ENCODE measurements at regions not wholly inside any gene's neighbourhood (a gene's known extent, or its start where the extent isn't known, plus 50 kb on each side); places are given as distances from the start of the nearest gene placed in this dataset.

- DNase-seq (ENCODE audit: low spot score): no peak
These were observed 50.0 kb upstream of the CLDN5 start for GRCh38 chr22:19574247-19574646.

- DNase-seq (ENCODE audit: low spot score): peak; percentile 51
These were observed 52.5 kb upstream of the CLDN5 start for GRCh38 chr22:19576460-19577421.

DNA sequence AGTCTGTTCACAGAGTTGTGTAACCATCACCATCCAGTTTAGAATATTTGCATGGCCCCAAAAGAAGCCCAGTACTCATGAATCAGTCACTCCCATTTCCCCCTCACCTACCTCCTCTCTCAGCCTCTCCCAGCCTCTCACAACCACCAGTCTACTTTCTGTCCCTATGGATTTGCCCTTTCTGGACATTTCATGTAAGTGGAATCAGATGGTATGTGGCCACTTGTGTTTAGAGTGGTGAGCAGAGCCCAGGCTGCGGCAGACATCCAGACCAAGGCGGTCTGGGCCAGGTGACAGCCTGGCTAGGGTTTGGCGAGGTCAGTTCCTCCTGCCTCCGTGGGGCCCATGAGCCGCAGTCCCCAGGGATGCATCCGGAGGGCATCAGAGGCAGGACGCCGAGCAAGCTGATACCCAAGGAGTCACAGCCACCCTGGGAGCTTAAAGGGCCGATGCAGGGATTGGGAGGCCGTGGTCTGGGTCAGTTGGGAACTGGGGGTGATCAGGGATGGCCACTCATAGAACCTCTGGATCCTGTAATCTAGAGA is 53.3 kb upstream of the CLDN5 start:
- no peak for DNase-seq (ENCODE audit: low spot score)

DNA sequence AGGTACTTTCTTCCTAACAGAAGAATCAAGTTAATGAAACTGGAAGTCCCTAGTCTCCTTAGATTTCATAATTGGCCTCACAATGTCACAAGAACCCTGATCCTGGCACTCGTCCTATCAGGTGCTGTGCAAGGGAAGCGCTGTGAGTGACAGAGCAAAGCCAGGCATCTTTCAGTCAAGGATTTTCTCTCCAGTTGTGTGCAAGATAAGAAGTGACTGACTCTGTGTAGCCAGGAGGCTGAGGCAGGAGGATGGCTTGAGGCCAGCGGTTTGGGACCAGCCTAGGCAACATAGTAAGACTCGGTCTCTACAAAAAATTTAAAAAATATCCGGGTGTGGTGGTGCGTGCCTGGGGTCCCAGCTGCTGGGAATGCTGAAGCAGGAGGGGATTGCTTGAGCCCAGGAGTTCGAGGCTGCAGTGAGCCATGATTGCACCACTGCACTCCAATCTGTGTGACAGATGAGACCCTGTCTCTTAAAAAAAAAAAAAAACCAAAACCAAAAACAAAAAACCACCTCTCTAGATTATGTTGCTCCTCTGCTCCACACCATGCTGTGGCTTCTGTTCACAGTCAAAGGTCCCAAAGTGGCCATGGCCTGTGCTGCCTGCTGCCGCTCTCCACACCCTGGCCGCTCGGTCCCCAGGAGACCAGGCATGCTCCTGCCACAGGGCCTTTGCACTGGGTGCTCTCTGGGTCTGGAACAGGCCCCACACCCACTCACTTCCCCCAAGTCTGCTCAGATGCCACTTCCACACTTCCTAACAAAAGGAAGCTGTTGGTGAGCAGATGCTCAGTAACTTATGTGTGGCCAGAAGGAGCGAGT is 54.2 kb upstream of the CLDN5 start:
- DNase-seq (ENCODE audit: low spot score): no peak

GRCh38 chr22:19579115-19579811 is 55.1 kb upstream of the CLDN5 start:
- no peak for DNase-seq (ENCODE audit: low spot score)

DNA sequence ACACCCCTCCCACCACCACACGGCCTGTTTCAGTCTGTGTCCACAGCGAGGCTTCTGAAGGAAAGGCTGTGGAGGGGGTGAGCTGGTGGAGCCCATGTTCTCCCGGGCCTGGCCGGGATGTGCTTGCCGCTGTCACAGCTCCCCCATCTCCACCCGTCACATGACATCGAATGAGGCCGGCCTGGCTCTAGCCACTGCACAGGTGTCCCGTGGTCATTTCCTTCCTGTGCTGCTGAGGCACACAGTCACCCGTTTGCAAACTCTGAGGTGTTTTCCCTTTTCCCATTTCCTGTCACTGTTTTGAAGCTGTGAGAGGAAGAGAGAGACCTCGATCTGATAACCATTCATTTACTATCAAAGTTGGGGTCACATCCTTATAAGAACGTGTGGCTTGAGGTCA is 55.7 kb upstream of the CLDN5 start:
- no peak for DNase-seq (ENCODE audit: low spot score)

DNA sequence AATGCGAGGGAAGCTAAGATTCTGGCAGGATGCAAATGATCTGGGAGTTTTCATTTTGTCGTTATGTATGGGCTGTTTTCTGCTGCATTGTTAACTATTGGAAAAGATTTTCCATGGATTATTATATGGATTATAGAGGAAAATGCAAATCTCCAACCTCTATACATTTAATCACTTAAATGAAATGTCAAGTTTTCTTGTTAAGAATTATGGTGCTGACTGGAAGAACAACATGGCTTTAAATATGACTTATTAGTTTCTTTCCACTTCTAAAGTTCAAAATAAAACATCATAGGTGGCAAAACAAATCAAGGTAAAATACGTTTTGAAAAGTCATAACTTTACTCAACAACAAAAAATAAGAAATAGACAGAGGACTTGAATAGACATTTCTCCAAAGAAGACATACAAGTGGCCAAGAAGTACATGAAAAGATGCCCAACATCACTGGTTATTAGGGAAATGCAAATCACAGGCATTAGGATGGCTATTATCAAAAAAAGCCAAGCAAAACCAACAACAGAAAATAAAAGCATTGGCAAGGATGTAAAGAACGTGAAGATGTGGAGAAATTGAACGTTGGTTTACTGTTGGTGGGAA is 56.2 kb upstream of the CLDN5 start:
- DNase-seq (ENCODE audit: low spot score): no peak

- DNase-seq (ENCODE audit: low spot score): no peak
These were observed 58.0 kb upstream of the CLDN5 start for GRCh38 chr22:19582033-19582693.

- no peak for DNase-seq (ENCODE audit: low spot score)
These were observed 62.9 kb upstream of the CLDN5 start for GRCh38 chr22:19586922-19587684.

- no peak for DNase-seq (ENCODE audit: low spot score)
These were observed 66.5 kb upstream of the CLDN5 start for GRCh38 chr22:19590696-19591095.

- no peak for DNase-seq (ENCODE audit: low spot score)
These were observed 67.4 kb upstream of the CLDN5 start for GRCh38 chr22:19591568-19591967.

DNA sequence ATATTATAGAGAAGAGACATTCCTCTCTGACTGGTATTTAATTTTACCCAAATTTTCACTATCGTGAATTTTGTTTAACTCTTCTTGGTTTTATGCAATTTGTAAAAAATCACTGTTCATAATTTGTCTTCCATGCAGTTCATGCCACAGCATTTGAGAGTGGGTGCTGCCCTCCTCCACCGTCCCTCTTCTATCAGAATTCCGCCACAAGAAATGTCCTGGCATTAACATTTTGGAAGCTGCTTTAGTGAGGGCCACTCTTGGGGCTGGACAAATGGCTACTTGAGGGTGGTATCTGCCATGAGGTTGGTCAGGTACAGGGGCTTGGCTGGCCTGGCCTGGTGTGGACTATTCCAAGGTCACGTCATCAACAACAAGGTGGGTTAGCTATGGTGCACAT is 68.3 kb upstream of the CLDN5 start:
- DNase-seq (ENCODE audit: low spot score): no peak

DNA sequence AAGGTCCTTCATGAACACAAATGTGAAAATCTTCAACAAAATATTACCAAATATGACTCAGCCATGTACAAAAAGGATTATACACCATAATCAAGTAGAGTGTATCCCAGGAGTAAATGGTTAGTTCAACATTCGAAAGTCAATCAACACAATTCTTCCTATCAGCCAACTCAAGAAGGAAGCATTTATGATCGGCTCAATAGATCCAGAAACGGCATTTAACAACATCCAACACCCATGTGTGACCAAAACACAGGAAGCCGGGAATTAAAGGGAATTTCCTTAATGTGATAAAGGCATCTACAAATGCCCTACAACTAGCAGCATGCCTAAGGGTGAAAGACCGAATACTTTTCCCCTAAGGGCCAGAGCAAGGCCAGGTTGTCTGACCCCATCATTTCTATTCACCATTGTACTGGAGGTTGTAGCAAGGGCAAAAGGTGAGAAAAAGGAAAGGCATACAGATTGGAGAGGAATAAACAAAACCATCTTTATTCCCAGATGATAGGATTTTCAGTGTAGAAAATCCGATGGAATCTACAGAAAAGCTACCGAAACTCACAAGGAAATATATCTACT is 69.9 kb upstream of the CLDN5 start:
- no peak for DNase-seq (ENCODE audit: low spot score)

DNA sequence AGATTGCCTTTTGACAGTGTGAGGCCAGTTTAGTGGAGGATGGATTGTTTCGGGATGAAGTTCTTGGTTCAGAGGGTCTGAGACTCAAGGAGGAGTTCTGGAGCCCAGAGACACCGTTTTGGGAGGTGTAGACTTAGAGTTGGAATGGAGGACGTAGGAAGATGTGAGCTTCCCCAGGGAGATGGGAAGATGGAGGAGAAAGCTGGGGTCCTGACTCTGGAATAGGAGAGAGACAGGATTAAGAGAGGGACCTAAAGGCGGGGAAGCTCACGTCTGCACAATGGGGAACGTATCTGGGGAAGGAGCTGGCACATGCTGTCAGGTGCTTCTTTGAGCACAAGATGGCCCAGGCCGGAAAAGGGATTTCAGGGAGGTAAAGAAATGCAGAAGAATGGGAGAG is 71.3 kb upstream of the CLDN5 start:
- no peak for DNase-seq (ENCODE audit: low spot score)

DNA sequence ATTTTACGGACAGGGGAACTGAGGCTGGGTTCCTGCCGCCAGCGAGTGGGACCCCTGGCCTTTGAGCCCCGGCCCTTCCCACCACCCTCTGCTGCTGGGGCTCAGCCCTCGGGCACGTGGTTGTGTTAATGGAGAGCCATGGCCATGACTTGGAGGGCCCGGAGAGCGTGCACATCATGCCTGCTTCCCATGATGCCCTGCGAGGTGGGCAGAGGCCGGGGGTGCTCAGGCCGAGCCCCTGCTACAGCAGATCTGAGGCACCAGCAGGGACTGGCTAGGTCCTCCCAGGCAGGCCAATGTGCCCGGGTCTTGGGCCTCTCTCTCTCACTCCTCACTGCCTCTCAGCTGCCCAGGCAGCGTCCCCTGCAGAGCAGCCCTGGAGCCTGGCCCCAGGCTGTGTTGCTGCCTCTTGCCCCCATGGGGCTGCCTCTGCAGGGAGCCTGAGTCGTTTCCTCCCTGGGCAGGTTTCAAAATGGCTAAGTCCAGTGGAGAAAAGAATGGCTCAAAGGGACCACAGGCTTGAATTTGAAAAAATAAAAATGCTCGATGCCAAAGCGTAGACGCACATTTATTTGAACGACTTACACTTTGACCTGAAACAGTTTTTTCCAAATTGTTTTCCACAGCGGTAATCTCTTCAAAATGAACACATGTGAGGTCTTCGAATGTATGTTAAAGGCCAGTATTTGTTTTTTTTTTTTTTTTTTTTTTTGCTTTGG is 72.6 kb upstream of the CLDN5 start:
- DNase-seq (ENCODE audit: low spot score): no peak

GRCh38 chr22:19597399-19597735 is 73.2 kb upstream of the CLDN5 start:
- DNase-seq (ENCODE audit: low spot score): no peak

DNA sequence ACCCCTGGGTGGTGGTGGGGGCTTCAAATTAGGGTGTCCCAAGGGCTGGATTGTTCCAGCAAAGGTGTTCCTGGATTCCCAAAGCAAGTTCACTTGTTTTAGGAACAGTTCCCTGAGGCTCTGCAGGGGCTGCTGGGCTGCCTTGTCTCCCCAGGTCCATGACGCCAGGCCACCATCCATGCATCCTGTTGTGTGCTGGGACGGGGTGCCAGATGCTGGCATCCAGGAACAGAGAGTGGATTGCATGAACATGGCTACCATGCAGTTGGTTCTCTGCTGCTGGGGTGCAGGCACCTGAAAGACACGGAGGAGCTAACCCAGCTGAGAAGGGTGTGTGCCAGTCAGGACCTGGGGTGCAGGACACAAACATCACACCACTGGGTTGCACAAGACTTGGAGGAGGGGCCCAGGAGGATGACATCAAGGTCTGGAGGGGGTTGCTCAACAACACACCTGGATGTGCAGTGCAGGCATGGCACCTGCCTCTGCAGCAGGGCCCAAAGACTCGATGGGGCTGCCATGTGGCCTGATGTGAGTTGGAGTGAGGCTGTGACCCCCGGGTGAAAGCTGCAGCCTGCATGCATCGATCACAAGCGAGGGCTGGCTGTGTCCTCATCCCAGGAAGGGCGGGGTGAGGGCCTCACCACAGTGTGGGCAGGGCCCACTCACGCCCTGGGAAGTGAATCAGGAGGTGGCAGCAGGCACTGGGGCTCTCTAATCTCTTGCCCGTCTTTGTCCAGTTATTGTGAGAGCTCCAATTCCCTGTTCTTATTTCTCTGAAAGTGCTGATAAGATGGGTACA is 74.0 kb upstream of the CLDN5 start:
- DNase-seq (ENCODE audit: low spot score): no peak

DNA sequence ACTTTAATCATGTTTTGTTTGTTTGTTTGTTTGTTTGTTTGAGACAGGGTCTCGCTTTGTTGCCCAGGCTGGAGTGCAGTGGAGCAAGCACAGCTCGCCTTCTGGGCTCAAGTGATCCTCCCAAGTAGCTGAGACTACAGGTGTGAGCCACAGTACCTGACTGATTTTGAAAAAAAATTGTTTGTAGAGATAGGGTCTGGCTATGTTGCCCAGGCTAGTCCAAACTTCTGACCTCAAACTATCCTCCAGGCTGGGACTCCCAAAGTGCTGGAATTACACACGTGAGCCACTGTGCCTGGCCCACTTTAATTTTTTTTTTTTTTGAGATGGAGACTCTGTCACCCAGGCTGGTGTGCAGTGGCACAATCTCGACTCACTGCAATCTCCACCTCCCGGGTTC is 74.8 kb upstream of the CLDN5 start:
- DNase-seq (ENCODE audit: low spot score): no peak

Data from H4 (cell line).